ENCODE measurements at regions not wholly inside any gene's neighbourhood (a gene's known extent, or its start where the extent isn't known, plus 50 kb on each side); places are given as distances from the start of the nearest gene placed in this dataset.

DNA sequence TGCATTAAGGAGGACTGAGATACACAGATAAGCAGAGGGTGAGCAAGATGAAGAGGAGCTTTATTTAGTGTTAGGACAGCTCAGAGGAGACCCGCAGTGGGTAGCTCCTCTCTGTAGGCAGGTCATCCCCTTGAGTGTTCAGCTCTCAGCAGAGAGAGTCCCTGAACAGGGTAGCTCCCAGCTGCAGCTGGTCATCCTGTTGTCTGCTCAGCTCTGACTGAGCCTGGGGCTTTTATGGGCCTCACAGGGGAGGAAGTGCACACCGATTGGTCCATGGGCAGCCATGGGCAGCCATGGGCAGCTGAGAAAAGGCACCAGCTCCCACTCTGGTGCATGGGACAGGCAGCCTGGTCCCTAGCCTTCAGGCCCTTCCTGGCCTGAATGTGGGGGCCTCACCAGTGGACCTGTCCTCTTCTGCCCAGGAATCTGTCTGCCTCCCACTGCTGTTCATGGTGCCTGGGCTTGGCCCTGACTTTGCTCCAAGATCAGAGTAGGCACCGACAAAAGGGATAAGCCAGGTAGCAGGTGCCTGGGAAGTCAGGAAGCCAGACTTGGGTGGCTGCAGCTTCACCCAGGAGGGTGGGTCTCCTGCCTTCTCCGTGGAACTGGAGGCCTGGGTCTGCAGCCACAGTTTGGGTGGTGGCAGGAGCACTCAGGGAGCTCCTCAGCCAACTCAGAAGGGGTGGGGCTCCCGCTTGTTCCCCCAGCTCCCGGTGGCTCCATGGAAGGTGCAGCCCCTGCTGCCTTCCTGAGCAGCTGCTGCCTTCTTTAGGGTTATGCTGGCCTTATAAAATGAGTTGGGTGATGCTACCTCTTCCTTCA lies 54.7 kb downstream of the MYEOV start:
- DNase-seq (ENCODE audit: low spot score), result no peak

DNA sequence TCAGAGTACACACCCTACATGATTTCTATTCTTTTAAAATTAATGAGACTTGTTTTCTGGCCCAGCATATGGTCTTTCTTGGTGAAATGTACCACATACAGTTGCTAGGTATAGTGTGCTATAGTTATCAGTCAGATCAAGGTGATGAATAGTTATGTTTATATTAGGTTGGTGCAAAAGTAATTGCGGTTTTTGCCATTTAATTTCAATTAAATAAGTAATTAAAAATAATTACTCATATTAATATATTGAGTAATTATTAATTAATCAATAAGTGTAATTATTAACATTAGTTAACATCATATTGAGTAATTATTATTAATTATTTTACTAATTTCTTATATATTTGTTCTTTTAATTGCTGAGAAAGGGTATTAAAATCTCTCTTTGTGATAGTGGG lies 56.1 kb downstream of the MYEOV start:
- no peak for DNase-seq (ENCODE audit: low spot score)

DNA sequence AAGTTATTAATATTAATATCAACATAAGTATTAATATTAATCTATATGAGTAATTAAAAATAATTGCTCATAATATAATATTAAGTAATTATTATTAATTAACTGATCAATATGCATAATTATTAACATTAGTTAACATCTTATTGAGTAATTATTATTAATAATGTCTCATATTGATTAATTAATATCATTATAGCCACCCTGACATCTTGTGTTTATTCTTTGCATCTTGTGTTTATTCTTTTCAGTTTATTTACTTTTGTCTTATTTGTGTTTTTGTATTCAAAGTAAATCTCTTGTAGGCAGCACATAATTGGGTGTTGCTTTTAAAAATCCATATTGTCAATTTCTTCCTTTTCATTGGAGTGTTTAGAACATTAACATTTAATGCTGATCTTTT lies 56.6 kb downstream of the MYEOV start:
- no peak for DNase-seq (ENCODE audit: low spot score)

DNA sequence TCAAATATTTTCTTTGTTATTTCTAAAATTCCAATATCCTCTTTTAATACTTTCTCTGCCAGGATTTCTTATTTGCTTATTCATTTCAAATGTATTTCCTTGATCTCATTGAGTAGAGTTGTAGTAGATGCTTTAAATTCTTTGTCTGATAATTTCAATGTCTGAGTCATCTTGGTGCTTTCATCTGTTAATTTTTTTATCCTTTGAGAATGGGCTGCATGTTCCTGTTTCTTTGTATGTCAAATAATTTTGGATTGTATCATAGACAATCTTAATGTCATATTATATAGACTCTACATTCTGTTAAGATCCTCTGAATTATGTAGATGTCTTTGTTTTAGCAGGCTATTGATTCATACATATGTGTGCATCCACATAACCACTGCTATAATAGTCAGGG lies 57.5 kb downstream of the MYEOV start:
- DNase-seq (ENCODE audit: low spot score), result peak; percentile 7

DNA sequence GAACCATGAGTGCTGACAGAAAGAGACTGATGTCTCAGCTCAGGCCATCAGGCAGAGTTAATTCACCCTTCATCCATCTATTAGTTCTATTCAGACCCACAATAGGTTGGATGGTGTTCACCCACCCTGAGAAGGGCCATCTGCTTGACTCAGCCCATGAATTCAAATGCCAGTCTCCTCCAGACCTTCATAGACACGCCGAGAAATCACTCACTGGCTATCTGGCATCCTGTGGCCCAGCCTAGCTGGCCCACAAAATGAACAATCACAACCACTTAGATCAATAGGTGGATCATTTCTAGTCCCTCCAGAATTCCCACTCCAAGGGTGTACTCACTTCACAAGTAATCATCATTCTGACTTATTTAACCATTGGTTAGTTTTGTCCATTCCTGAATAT lies 58.2 kb downstream of the MYEOV start:
- no peak for DNase-seq (ENCODE audit: low spot score)

DNA sequence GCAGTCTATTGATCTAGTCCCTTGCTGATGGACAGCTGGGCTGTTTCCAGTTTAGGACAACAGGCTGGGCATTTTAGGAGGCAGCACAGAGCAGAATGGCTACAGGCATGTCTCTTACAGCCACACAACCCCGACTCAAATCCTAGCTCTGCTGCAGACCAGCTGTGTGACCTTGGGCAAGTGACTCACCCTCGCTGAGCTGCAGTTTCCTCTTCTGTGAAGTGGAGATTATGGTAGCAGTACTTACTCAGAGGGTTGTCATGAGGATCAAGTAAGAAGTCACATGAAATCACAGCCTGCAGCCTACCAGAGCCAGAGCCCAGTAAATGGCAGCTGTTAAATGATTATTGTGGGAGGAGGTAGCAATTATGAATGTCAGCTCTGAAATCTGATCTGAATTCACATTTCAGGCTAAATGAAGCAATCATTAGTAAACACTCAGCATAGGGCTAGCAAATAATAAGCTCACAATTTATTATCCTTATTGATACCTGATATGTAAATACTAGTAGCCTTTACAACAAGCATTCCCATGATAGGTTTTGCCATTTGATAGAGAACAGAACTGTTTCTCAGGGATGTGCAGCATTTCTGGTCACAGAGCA lies 58.9 kb downstream of the MYEOV start:
- DNase-seq (ENCODE audit: low spot score), result peak; percentile 49

DNA sequence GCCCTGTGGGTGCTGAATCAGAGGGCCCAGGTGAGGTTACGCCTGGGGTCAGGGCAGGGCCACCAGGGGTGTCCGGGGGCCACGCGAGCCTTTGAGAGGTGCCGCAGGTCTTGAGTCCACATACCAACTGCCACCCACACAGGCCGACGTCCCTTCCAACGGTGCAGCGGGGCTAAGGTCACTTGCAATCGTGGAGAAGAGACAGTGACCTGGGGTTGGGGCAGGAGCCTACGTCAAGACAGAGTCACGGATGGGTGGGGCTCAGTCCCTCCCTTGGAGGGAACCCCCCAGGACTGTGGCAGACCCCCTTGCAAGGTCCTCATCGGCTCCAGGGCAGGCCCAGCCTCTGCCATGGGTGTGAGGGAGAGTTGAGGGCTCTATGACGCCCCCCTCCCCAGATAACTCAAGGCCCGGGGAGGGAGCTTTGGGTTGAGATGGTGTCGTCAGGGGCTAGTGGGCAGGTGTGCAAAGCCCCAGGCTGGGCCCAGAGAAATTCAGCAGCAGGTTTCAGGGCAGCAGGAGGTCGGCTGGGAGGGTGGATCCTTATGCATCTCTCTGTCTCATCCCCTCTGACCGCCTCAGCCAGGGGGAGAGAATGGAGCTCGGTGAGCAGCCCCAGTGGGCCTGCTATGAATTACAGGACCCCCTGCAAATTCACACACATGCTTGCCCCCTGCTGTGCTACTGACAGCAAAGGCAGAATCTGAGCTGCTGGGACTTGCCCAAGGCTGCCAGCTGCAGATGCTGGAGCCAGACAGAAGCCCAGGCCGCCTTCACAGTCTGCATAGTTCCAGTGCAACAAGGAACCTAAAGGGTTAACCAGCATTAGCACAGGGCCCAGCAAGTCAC lies 60.0 kb downstream of the MYEOV start:
- no peak for DNase-seq (ENCODE audit: low spot score)

DNA sequence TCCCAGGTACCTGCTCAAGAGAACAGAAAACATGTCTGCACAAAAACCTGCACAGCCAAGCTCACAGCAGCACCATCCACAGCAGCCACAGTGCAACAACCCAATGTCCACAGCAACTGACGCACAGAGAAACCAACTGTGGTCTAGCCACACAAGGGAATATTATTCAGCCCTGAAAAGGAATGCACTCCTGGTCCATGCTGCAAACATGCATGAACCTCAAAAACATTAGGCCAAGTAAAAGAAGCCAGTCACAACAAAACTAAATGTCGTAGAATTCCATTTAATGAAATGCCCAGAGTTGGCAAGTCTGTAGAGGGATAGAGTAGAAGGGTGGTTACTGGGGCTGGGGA lies 60.6 kb downstream of the MYEOV start:
- no peak for DNase-seq (ENCODE audit: low spot score)

DNA sequence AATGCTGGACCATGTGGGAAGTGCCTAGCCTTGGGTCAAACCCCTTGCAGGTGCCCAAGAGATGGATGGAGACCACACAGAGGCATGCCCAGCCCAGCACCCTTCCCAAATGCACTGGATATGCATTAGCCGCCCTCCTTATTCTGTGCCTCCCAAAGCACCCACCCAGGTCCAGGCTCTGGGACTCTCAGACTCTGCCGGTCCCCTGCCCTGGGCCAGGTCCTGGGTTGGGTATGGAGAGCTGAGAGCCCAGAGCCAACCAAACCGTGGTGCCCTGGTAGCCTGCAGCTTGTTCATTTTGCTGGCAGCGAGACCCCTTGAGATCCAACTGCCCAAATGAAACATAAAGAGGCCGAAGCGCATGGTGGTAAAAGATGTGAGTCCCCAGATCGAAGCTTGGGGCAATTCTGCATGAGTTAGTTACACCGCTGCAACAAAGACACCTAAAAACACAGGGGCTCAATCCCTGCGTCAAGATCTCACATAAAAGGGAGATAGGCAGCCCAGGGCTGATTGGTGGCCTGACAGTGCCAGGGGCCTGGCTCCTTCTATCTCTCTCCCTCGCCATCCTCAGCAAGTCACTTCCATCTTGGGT lies 61.5 kb downstream of the MYEOV start:
- no peak for DNase-seq (ENCODE audit: low spot score)

DNA sequence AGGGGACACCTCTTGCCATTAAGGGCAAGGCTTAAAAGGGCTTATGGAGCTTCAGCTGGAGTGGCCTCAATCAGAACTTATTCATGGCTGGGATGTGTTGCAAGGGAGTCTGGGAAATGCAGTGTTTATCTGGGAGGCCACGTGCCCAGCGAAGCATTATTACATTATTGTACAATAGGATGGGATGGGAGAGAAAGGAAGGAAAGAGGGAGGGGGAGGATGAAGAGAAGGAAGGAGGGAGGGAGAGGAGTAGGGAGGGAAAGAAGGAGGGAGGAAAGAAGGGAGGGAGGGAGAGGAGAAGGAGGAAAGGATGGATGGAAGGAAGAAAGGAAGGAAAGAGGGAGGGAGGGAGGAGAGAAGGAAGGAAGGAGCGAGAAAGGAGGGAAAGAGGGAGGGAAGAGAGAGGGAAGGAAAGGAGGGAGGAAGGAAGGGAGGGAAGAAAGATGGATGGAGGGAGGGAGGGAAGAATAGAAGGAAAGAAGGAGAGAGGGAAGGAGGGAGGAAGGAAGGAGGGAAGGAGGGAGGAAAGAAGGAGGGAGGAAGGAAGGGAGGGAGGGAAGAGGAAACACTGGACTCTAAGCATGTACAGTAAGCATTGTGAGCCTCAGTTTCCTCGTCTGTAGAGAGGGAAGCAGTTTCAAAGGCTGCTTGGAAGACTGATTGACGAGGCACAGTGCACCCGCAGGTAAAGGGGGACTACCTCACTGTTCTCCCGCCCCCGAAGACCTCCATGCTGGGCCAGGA lies 62.2 kb downstream of the MYEOV start:
- no peak for DNase-seq (ENCODE audit: low spot score)

DNA sequence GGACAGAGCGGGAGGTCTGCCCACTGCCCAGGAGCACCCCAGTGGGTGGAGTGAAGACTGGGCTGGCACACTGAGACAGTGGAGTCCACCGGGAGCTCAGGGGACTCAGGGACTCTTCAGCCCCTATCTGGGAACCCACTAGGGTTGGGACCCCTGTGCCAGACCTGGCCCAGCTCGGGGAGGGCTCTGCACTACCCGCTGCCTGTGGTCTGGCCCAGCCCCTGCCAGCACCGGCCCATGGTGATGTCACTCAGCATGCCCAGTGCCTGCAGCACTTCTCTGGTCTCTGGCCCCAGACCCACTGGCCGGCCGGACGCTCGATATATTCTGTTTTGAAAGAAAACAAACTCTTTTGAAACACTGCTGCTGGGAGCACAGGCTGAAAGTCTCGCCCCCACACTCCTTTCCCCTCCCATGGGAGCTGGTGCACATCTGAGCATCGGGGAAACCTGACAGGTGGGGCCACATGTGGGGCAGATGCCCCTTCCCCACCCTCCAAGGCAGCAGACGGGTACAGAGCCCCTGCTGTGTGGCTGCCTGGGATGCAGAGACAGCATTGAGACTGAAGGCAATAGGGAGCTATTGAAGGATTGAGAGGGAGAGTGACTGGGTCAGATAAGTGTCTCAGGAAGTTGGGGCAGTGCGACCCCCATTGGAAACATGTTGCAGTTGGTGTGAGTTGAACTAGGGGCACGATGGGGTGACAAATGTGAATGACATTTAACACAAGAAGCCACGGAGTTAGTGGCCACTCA lies 62.9 kb downstream of the MYEOV start:
- no peak for DNase-seq (ENCODE audit: low spot score)

DNA sequence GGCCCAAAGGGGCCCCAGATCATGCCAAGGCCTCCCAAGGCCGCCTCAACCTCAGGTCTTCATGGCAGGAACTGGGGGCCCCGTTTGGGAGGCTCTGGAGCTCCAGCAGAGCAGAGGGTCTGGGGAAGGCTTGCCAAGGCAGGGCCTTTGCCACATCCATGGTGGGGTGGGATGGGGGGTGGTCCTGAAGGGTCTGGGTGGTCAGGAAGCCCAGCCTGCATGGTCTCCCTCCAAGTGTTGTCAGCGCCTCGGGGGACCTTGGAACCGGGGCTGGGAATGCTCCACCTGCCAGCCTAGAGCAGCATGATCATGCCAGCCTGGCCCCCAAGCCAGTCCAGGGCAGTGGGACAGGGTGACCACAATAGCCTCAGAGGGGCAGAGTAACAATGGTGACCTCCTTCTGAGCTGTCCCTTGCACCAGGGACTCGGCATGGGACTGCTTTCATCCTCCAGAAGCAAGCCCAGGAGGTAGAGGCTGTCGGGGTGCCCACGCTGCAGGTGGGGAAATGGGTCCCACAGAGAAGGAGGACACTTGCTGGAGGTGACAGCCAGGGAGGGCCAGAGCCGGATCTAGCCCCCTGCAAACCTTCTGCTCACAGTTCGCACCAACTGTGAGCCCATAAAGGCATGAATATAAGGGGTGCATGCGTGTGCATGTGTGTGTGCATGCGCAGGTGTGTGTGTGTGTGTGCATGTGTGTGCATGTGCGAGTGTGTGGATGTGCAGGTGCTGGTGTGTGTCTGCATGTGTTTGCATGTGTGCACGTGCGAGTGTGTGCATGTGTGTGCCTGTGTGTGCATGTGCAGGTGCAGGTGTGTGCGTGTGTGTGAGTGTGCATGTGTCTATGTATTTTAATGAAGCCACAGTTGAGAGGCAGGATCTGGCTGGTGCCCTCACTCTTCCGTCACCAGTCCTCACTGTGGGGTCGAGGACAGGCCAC lies 63.8 kb downstream of the MYEOV start:
- no peak for DNase-seq (ENCODE audit: low spot score)

DNA sequence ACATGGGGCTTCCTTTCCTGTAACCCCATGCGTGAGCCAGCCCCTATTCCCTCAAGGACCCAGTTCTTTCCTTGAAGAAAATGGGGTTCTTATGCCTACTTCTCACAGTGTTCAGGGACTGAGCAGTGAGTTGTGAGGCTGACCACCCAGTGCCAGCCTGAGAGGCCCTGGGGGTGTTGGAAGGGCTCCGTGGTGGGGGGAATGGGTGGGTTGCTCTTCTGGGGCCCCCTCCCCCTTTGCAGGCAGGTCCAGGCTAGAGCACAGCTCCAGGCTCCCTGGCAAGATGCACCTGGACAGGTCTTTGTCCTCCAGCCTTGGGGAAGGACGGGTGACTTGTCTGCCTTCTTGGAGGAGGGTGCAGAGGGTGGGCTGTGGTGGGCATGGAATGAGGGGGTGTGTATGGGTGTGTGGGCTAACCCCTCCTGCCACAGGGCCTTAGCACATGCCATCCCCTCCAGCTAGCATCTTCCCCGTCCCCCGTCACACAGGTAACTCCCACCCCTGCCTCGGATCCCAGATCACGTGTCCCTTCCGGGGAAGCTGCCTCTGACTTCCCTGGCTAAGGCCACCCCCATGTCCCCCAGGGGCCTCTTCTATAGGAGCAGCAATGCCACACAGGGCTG lies 64.6 kb downstream of the MYEOV start:
- DNase-seq (ENCODE audit: low spot score), result no peak

DNA sequence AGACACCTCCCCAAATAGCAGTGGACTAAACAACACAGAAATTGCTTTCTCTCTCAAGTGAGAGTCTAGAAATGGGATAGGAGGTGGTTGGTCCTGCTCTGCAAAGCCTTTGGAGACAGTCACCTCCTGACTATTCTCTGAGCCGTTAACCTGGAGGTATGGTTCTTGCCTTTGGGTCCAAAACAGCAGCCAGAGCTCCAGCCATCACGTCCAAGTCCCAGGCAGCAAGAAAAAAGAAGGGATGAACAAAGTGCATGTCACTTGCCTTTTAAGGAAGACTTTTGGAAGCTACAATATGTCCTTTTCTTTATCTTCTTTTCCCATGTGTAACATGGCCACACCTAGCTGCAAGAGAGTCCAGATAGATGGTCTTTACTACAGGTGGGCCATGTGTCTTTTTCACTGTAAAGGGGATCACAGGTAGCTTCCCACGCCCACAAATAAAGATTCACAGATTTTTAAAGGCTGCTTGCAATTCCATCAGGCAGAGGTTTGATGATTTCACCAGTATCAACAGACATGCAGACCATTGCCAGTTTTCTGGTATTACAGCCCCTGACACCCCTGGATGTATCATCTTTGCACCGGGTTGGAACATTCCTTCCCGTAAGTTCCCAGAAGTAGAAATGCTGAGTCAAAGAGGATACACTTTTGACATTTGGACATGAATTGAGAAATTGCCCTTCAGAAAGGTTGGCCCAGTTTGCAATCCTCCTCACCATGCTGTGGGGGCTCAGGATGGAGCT lies 66.0 kb downstream of the MYEOV start:
- no peak for DNase-seq (ENCODE audit: low spot score)

DNA sequence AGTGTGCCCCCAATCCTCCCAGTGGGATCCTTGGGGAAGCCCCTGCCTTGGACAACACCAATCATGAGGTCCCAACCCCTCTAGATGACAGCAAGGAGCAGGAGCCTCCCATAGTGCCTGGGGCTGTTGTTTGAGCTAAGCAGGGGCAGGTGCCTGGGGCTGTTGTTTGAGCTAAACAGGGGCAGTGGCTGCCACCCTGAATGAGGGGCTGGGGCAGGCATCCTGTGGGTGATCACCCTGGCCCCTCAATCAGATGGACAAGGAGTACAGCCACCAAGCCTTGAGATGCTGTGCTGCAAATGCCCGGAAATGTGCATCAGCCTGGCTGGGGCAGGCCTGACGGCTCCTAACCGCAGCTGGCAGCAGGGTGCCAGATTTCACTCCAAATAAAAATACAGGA lies 66.7 kb downstream of the MYEOV start:
- DNase-seq (ENCODE audit: low spot score), result no peak

DNA sequence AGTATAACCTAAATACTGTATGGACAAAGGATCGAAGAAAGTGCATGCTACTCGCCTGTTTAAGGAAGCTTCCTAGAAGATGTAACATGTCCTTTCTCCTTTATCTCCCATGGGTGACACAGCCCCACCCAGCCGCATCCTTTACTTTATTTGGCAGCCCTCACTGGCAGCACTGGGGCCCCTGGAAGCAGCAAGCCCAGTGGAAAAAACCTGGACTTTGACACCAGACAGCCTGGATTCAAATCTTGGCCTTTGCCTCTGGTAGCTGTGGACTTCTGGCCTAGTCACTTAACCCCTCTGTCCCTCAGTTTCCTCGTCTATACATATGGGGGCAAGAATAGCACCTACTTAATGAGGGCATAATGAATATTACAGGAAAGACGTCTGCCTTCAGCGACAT lies 67.1 kb downstream of the MYEOV start:
- DNase-seq (ENCODE audit: low spot score), result no peak

DNA sequence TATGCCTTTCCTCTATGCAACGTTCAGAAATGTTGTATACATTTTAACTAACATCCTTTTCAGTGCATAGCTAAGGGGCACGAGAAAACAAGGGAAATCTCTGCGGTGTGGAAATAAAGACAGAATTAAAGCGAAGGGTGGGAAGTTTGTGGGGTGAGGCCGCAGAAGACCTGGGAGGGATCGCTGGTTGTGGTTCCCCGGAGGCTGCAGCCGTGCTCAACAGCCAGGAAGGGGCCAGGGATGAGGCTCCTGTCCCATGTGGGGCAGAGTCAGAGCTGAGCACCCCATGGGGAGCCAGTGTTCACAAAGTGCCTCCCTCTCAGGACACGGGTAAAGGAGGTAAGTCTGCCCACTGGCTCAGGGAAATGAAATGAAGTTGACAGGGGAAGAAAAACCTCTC lies 67.5 kb downstream of the MYEOV start:
- no peak for DNase-seq (ENCODE audit: low spot score)

DNA sequence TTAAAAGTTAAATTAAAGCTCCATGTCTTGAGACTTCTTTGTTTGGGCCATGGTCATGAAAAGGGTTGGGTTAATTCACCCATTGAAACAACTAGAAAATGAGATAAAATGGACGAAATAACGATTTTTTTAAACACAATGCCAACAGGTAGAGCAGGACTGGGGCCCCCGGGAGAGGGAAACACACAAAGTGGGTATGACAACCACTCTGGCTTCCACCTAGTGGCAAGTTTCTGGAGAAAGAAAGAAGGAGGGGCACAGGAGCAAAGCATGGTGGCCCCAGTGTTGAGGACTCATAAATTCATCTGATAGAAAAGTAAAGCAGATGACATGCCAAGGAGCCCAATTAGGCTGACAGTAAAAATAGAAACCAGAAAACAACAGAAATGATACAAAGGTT lies 68.4 kb downstream of the MYEOV start:
- no peak for DNase-seq (ENCODE audit: low spot score)

DNA sequence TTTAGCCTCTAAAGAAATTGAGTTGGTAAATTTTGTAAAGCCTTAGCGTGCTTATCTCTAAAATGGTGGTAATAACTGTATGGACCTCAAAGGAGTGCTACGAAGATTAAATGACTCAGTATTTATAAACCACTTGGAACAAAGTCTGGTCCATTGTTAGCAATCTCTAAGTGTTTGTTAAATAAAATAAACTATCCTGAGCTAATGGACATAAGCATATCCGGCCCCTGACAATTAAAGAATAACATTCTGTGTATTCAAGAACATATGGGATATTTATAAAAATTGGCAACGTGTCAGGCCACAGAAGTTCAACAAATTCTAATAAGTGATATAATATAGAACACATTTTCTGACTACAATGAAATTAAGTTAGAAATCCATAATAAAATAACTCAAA lies 71.0 kb downstream of the MYEOV start:
- DNase-seq (ENCODE audit: low spot score), result no peak
